H9 (cell line): ENCODE measurements at regions not wholly inside any gene's neighbourhood (a gene's known extent, or its start where the extent isn't known, plus 50 kb on each side); places are given as distances from the start of the nearest gene placed in this dataset.

Source experiments
- DNase-seq: peaks from one replicate; pipeline ENCODE4 v3.0.0-alpha.2; 2017
- H2AFZ ChIP-seq: one replicate; pipeline ENCODE4 v1.6.1; 2013; ENCODE audit warnings: mild to moderate bottlenecking, low read length, control low read depth, moderate library complexity
- H2AK5ac ChIP-seq: 2 replicates; pipeline ENCODE4 v1.6.1; 2013; ENCODE audit warnings: low read length, control low read depth, mixed read lengths; ENCODE audit not compliant: insufficient read length
- H2BK120ac ChIP-seq: one replicate; pipeline ENCODE4 v1.6.1; 2013; ENCODE audit warnings: low read depth, mild to moderate bottlenecking, low read length, control low read depth, inconsistent platforms; ENCODE audit not compliant: poor library complexity, severe bottlenecking
- H2BK12ac ChIP-seq: 2 replicates; pipeline ENCODE4 v1.6.1; 2013; ENCODE audit warnings: low read length, control low read depth, mixed read lengths, low read depth; ENCODE audit not compliant: insufficient read length
- H2BK15ac ChIP-seq: 2 replicates; pipeline ENCODE4 v1.6.1; 2013; ENCODE audit warnings: low read depth, low read length, control low read depth
- H2BK20ac ChIP-seq: one replicate; pipeline ENCODE4 v1.6.1; 2013; ENCODE audit warnings: low read depth, mild to moderate bottlenecking, low read length, control low read depth, inconsistent platforms; ENCODE audit not compliant: poor library complexity, severe bottlenecking
- H2BK5ac ChIP-seq: 2 replicates; pipeline ENCODE4 v1.6.1; 2013; ENCODE audit warnings: low read length, control low read depth, mixed read lengths; ENCODE audit not compliant: insufficient read length
- H3K14ac ChIP-seq: 2 replicates; pipeline ENCODE4 v1.6.1; 2013; ENCODE audit warnings: low read length, control low read depth; ENCODE audit not compliant: insufficient read depth
- H3K18ac ChIP-seq: 2 replicates; pipeline ENCODE4 v1.6.1; 2013; ENCODE audit warnings: low read depth, mild to moderate bottlenecking, mixed read lengths, low read length, control low read depth; ENCODE audit not compliant: insufficient read length
- H3K23ac ChIP-seq: 2 replicates; pipeline ENCODE4 v1.6.1; 2013; ENCODE audit warnings: low read length, control low read depth, mixed read lengths, low read depth; ENCODE audit not compliant: insufficient read length
- H3K23me2 ChIP-seq: 2 replicates; pipeline ENCODE4 v1.6.1; 2013; ENCODE audit warnings: low read depth, mild to moderate bottlenecking, mixed read lengths, low read length, control low read depth; ENCODE audit not compliant: insufficient read length, poor library complexity, severe bottlenecking
- H3K27ac ChIP-seq: 2 replicates; pipeline ENCODE4 v1.5.1; 2013; ENCODE audit warnings: low read length, control low read depth, mixed read lengths, low read depth; ENCODE audit not compliant: insufficient read length
- H3K27me3 ChIP-seq: 2 replicates; pipeline ENCODE4 v1.6.1; 2013; ENCODE audit warnings: low read length, control low read depth, inconsistent platforms; ENCODE audit not compliant: insufficient read depth
- H3K4ac ChIP-seq: 2 replicates; pipeline ENCODE4 v1.6.1; 2013; ENCODE audit warnings: low read depth, mild to moderate bottlenecking, control low read depth, inconsistent platforms, low read length, moderate library complexity
- H3K4me1 ChIP-seq: 2 replicates; pipeline ENCODE4 v1.6.1; 2013; ENCODE audit warnings: low read length, control low read depth, inconsistent platforms; ENCODE audit not compliant: insufficient read depth
- H3K4me2 ChIP-seq: 2 replicates; pipeline ENCODE4 v1.6.1; 2013; ENCODE audit warnings: low read length, control low read depth, mixed read lengths; ENCODE audit not compliant: insufficient read length, insufficient read depth
- H3K56ac ChIP-seq: 2 replicates; pipeline ENCODE4 v1.6.1; 2013; ENCODE audit warnings: low read depth, mild to moderate bottlenecking, mixed read lengths, low read length, control low read depth; ENCODE audit not compliant: insufficient read length
- H3K79me1 ChIP-seq: 2 replicates; pipeline ENCODE4 v1.6.1; 2013; ENCODE audit warnings: low read depth, mild to moderate bottlenecking, moderate library complexity, low read length, control low read depth, inconsistent platforms; ENCODE audit not compliant: insufficient read depth, poor library complexity, severe bottlenecking
- H3K79me2 ChIP-seq: 2 replicates; pipeline ENCODE4 v1.6.1; 2013; ENCODE audit warnings: low read length, control low read depth, inconsistent platforms; ENCODE audit not compliant: insufficient read depth
- H3K9ac ChIP-seq: 2 replicates; pipeline ENCODE4 v1.6.1; 2013; ENCODE audit warnings: low read length, control low read depth, mixed read lengths; ENCODE audit not compliant: insufficient read length; ENCODE audit errors: extremely low read depth
- H3K9me3 ChIP-seq: one replicate; pipeline ENCODE4 v1.6.1; 2013; ENCODE audit warnings: low read depth, low read length, inconsistent platforms; ENCODE audit not compliant: control insufficient read depth
- H3T11ph ChIP-seq: one replicate; pipeline ENCODE4 v1.6.1; 2013; ENCODE audit warnings: mild to moderate bottlenecking, low read length, control low read depth, inconsistent platforms
- H4K20me1 ChIP-seq: one replicate; pipeline ENCODE4 v1.6.1; 2013; ENCODE audit not compliant: control insufficient read depth, insufficient read length, insufficient read depth
- H4K5ac ChIP-seq: 2 replicates; pipeline ENCODE4 v1.6.1; 2013; ENCODE audit warnings: low read depth, mild to moderate bottlenecking, mixed read lengths, low read length, control low read depth; ENCODE audit not compliant: insufficient read length
- H4K8ac ChIP-seq: replicated peaks from 2 replicates; pipeline ENCODE4 v1.6.1; 2013; ENCODE audit warnings: low read length, control low read depth, mixed read lengths, low read depth; ENCODE audit not compliant: insufficient read length
- H4K91ac ChIP-seq: 2 replicates; pipeline ENCODE4 v1.6.1; 2013; ENCODE audit warnings: low read depth, mild to moderate bottlenecking, moderate library complexity, mixed read lengths, low read length, control low read depth; ENCODE audit not compliant: insufficient read length
- H3K27ac Mint-ChIP-seq, 3 experiments: 2 replicates in 2 of 3; 3 replicates in 1 of 3; pipeline ENCODE4 v1.8.0; 2020 to 2021; ENCODE audit warnings: mixed read lengths in 3 of 3, mild to moderate bottlenecking in 1 of 3, moderate library complexity in 1 of 3
- H3K27me3 Mint-ChIP-seq: 2 replicates; pipeline ENCODE4 v1.8.0; 2021; ENCODE audit warnings: low read depth, mild to moderate bottlenecking, moderate library complexity, mixed read lengths
- H3K36me3 Mint-ChIP-seq, 3 experiments: 2 replicates in 2 of 3; 3 replicates in 1 of 3; pipeline ENCODE4 v1.8.0; 2020 to 2021; ENCODE audit warnings: low read depth in 3 of 3, mixed read lengths in 3 of 3; ENCODE audit not compliant: insufficient read depth in 1 of 3
- H3K4me1 Mint-ChIP-seq, 2 experiments: 2 replicates each; pipeline ENCODE4 v1.8.0; 2020; ENCODE audit warnings: mixed read lengths in 2 of 2
- H3K4me3 Mint-ChIP-seq, 2 experiments: 2 replicates in 1 of 2; 3 replicates in 1 of 2; pipeline ENCODE4 v1.8.0; 2020 to 2021; ENCODE audit warnings: mild to moderate bottlenecking in 2 of 2, mixed read lengths in 2 of 2, moderate library complexity in 1 of 2
- H3K9me3 Mint-ChIP-seq, 2 experiments: 2 replicates in 1 of 2; 3 replicates in 1 of 2; pipeline ENCODE4 v1.8.0; 2020; ENCODE audit warnings: mild to moderate bottlenecking in 2 of 2, mixed read lengths in 2 of 2, moderate library complexity in 1 of 2
- CTCF ChIP-seq: fragments of 200-600 bp; sonication (generic); conservative IDR thresholded peaks from 3 replicates; pipeline ENCODE4 v1.8.0; 2021; ENCODE audit warnings: antibody characterized with exemption, mild to moderate bottlenecking
- WGBS: extraction: QIAGEN DNeasy Blood & Tissue Kit; methylation state at CpG from one replicate; pipeline ENCODE4 v1.1.7; 2013; ENCODE audit warnings: missing lambda C conversion rate, low lambda C conversion rate, mixed read lengths; ENCODE audit not compliant: insufficient read length; ENCODE audit errors: extremely low coverage; 5-methylcytosine and 5-hydroxymethylcytosine counted together

GRCh38 chr13:74266861-74267260 is 132.7 kb upstream of the KLF12 start:
- no peaks in the 10 kb centered on the region for H3K4me1 Mint-ChIP-seq
- no CpG with 5 or more reads among the region's 1 CpG for WGBS

More at GRCh38 chr13:74266861-74267260, 132.7 kb upstream of the KLF12 start:
- no peak for DNase-seq
- H3K79me2 ChIP-seq = no peaks in the 10 kb centered on the region
- no peak overlapping the region for H2AK5ac ChIP-seq
- H4K5ac ChIP-seq = no peak overlapping the region
- no peak overlapping the region for H2BK5ac ChIP-seq
- no peaks in the 10 kb centered on the region for H3K23me2 ChIP-seq
- no peak overlapping the region for H2BK15ac ChIP-seq
- no peak overlapping the region for H3K14ac ChIP-seq
- no peak overlapping the region for H2BK120ac ChIP-seq
- H2BK20ac ChIP-seq = no peak overlapping the region
- peaks cover 0 to 3% (median 2%) of the 10 kb centered on the region in 3 experiments; a peak in 3 of 7 replicates for H3K36me3 Mint-ChIP-seq
- H3T11ph ChIP-seq = no peak overlapping the region
- H3K9me3 Mint-ChIP-seq = peaks cover 0 to 26% of the 10 kb centered on the region in 2 experiments; a peak in 3 of 5 replicates
- no peak overlapping the region for H3K56ac ChIP-seq
- no peak overlapping the region for H2BK12ac ChIP-seq
- H2AFZ ChIP-seq = no peak overlapping the region
- no peak overlapping the region for H3K4me2 ChIP-seq
- no peak overlapping the region for H4K8ac ChIP-seq
- no peak overlapping the region for H3K4ac ChIP-seq
- no peak overlapping the region for H3K4me3 Mint-ChIP-seq
- H3K27me3 ChIP-seq = no peaks in the 10 kb centered on the region
- H3K27me3 Mint-ChIP-seq = no peaks in the 10 kb centered on the region
- no peak overlapping the region for H3K9ac ChIP-seq
- H4K20me1 ChIP-seq = no peaks in the 10 kb centered on the region
- no peak overlapping the region for H3K23ac ChIP-seq
- no peak overlapping the region for H3K18ac ChIP-seq
- TF ChIP-seq CTCF = no peak
- no peak overlapping the region for H3K27ac ChIP-seq
- no peak overlapping the region for H3K27ac Mint-ChIP-seq
- H3K79me1 ChIP-seq = no peaks in the 10 kb centered on the region
- no peaks in the 10 kb centered on the region for H3K9me3 ChIP-seq
- no peaks in the 10 kb centered on the region for H3K4me1 ChIP-seq
- no peak overlapping the region for H4K91ac ChIP-seq
